ENCODE measurements at regions not wholly inside any gene's neighbourhood (a gene's known extent, or its start where the extent isn't known, plus 50 kb on each side); places are given as distances from the start of the nearest gene placed in this dataset.

- Histone ChIP-seq H3K9ac (ENCODE audit: low read depth, low read length) (no peak overlapping the region), H3K27me3 (ENCODE audit: control insufficient read depth, insufficient read depth, low read length) (no peaks in the 10 kb centered on the region), H3K27ac (ENCODE audit: low read depth, low read length) (no peak overlapping the region), H3K9me3 (ENCODE audit: control insufficient read depth, insufficient read depth, low read length) (no peaks in the 10 kb centered on the region), H3K36me3 (ENCODE audit: control insufficient read depth, insufficient read depth, low read length) (no peaks in the 10 kb centered on the region), H3K4me1 (ENCODE audit: control insufficient read depth, insufficient read depth, low read length) (peaks cover 4% of the 10 kb centered on the region; the same call in 1 of the 2 replicates), H3K4me3 (ENCODE audit: low read depth, low read length) (no peak overlapping the region)
These were observed 118.4 kb downstream of the FAM53A start for GRCh38 chr4:1565598-1566295.

GRCh38 chr4:1564535-1565375, 119.4 kb downstream of the FAM53A start:
- H3K4me1 ChIP-seq (ENCODE audit: control insufficient read depth, insufficient read depth, low read length) = peaks cover 4% of the 10 kb centered on the region; the same call in 1 of the 2 replicates
- no peak overlapping the region for H3K27ac ChIP-seq (ENCODE audit: low read depth, low read length)
- no peaks in the 10 kb centered on the region for H3K9me3 ChIP-seq (ENCODE audit: control insufficient read depth, insufficient read depth, low read length)
- no peak overlapping the region for H3K4me3 ChIP-seq (ENCODE audit: low read depth, low read length)
- H3K9ac ChIP-seq (ENCODE audit: low read depth, low read length) = no peak overlapping the region
- no peaks in the 10 kb centered on the region for H3K36me3 ChIP-seq (ENCODE audit: control insufficient read depth, insufficient read depth, low read length)
- no peaks in the 10 kb centered on the region for H3K27me3 ChIP-seq (ENCODE audit: control insufficient read depth, insufficient read depth, low read length)

- H3K4me3 ChIP-seq (ENCODE audit: low read depth, low read length) = no peak overlapping the region
These were observed 120.2 kb downstream of the FAM53A start for GRCh38 chr4:1563768-1564485.

GRCh38 chr4:1563241-1563640, 120.9 kb downstream of the FAM53A start:
- Histone ChIP-seq H3K36me3 (ENCODE audit: control insufficient read depth, insufficient read depth, low read length) (no peaks in the 10 kb centered on the region), H3K4me1 (ENCODE audit: control insufficient read depth, insufficient read depth, low read length) (peaks cover 4% of the 10 kb centered on the region; the same call in 1 of the 2 replicates), H3K27ac (ENCODE audit: low read depth, low read length) (no peak overlapping the region), H3K4me3 (ENCODE audit: low read depth, low read length) (no peak overlapping the region), H3K9me3 (ENCODE audit: control insufficient read depth, insufficient read depth, low read length) (no peaks in the 10 kb centered on the region), H3K27me3 (ENCODE audit: control insufficient read depth, insufficient read depth, low read length) (no peaks in the 10 kb centered on the region), H3K9ac (ENCODE audit: low read depth, low read length) (no peak overlapping the region)

More at GRCh38 chr4:1563768-1564485, 120.2 kb downstream of the FAM53A start:
- Histone ChIP-seq H3K27ac (ENCODE audit: low read depth, low read length) (no peak overlapping the region), H3K36me3 (ENCODE audit: control insufficient read depth, insufficient read depth, low read length) (no peaks in the 10 kb centered on the region), H3K4me1 (ENCODE audit: control insufficient read depth, insufficient read depth, low read length) (peaks cover 4% of the 10 kb centered on the region; the same call in 1 of the 2 replicates), H3K9me3 (ENCODE audit: control insufficient read depth, insufficient read depth, low read length) (no peaks in the 10 kb centered on the region), H3K9ac (ENCODE audit: low read depth, low read length) (no peak overlapping the region), H3K27me3 (ENCODE audit: control insufficient read depth, insufficient read depth, low read length) (no peaks in the 10 kb centered on the region)

- Histone ChIP-seq H3K4me3 (ENCODE audit: low read depth, low read length) (no peak overlapping the region), H3K27ac (ENCODE audit: low read depth, low read length) (no peak overlapping the region), H3K27me3 (ENCODE audit: control insufficient read depth, insufficient read depth, low read length) (no peaks in the 10 kb centered on the region), H3K4me1 (ENCODE audit: control insufficient read depth, insufficient read depth, low read length) (peaks cover 4% of the 10 kb centered on the region; the same call in 1 of the 2 replicates), H3K36me3 (ENCODE audit: control insufficient read depth, insufficient read depth, low read length) (no peaks in the 10 kb centered on the region), H3K9me3 (ENCODE audit: control insufficient read depth, insufficient read depth, low read length) (no peaks in the 10 kb centered on the region), H3K9ac (ENCODE audit: low read depth, low read length) (no peak overlapping the region)
These were observed 121.3 kb downstream of the FAM53A start for GRCh38 chr4:1562771-1563170.

- Histone ChIP-seq H3K27ac (ENCODE audit: low read depth, low read length) (no peak overlapping the region), H3K4me1 (ENCODE audit: control insufficient read depth, insufficient read depth, low read length) (peaks cover 4% of the 10 kb centered on the region; the same call in 1 of the 2 replicates), H3K27me3 (ENCODE audit: control insufficient read depth, insufficient read depth, low read length) (no peaks in the 10 kb centered on the region), H3K9me3 (ENCODE audit: control insufficient read depth, insufficient read depth, low read length) (no peaks in the 10 kb centered on the region), H3K4me3 (ENCODE audit: low read depth, low read length) (no peak overlapping the region), H3K36me3 (ENCODE audit: control insufficient read depth, insufficient read depth, low read length) (no peaks in the 10 kb centered on the region), H3K9ac (ENCODE audit: low read depth, low read length) (no peak overlapping the region)
These were observed 121.7 kb downstream of the FAM53A start for GRCh38 chr4:1562371-1562770.

GRCh38 chr4:1561286-1561990, 122.7 kb downstream of the FAM53A start:
- no peaks in the 10 kb centered on the region for H3K36me3 ChIP-seq (ENCODE audit: control insufficient read depth, insufficient read depth, low read length)
- peaks cover 4% of the 10 kb centered on the region; the same call in 1 of the 2 replicates for H3K4me1 ChIP-seq (ENCODE audit: control insufficient read depth, insufficient read depth, low read length)
- H3K9ac ChIP-seq (ENCODE audit: low read depth, low read length) = no peak overlapping the region
- H3K4me3 ChIP-seq (ENCODE audit: low read depth, low read length) = no peak overlapping the region
- H3K27me3 ChIP-seq (ENCODE audit: control insufficient read depth, insufficient read depth, low read length) = no peaks in the 10 kb centered on the region
- H3K27ac ChIP-seq (ENCODE audit: low read depth, low read length) = no peak overlapping the region
- no peaks in the 10 kb centered on the region for H3K9me3 ChIP-seq (ENCODE audit: control insufficient read depth, insufficient read depth, low read length)

GRCh38 chr4:1559896-1560650, 124.0 kb downstream of the FAM53A start:
- Histone ChIP-seq H3K9me3 (ENCODE audit: control insufficient read depth, insufficient read depth, low read length) (no peaks in the 10 kb centered on the region), H3K27ac (ENCODE audit: low read depth, low read length) (no peak overlapping the region), H3K27me3 (ENCODE audit: control insufficient read depth, insufficient read depth, low read length) (no peaks in the 10 kb centered on the region), H3K4me1 (ENCODE audit: control insufficient read depth, insufficient read depth, low read length) (no peaks in the 10 kb centered on the region), H3K4me3 (ENCODE audit: low read depth, low read length) (no peak overlapping the region), H3K36me3 (ENCODE audit: control insufficient read depth, insufficient read depth, low read length) (no peaks in the 10 kb centered on the region), H3K9ac (ENCODE audit: low read depth, low read length) (no peak overlapping the region)

GRCh38 chr4:1558205-1558604, 125.9 kb downstream of the FAM53A start:
- no peaks in the 10 kb centered on the region for H3K4me1 ChIP-seq (ENCODE audit: control insufficient read depth, insufficient read depth, low read length)
- H3K4me3 ChIP-seq (ENCODE audit: low read depth, low read length) = no peak overlapping the region
- H3K27ac ChIP-seq (ENCODE audit: low read depth, low read length) = no peak overlapping the region
- no peaks in the 10 kb centered on the region for H3K36me3 ChIP-seq (ENCODE audit: control insufficient read depth, insufficient read depth, low read length)
- no peaks in the 10 kb centered on the region for H3K27me3 ChIP-seq (ENCODE audit: control insufficient read depth, insufficient read depth, low read length)
- no peak overlapping the region for H3K9ac ChIP-seq (ENCODE audit: low read depth, low read length)
- H3K9me3 ChIP-seq (ENCODE audit: control insufficient read depth, insufficient read depth, low read length) = no peaks in the 10 kb centered on the region

- Histone ChIP-seq H3K9ac (ENCODE audit: low read depth, low read length) (no peak overlapping the region), H3K27me3 (ENCODE audit: control insufficient read depth, insufficient read depth, low read length) (no peaks in the 10 kb centered on the region), H3K9me3 (ENCODE audit: control insufficient read depth, insufficient read depth, low read length) (no peaks in the 10 kb centered on the region), H3K36me3 (ENCODE audit: control insufficient read depth, insufficient read depth, low read length) (no peaks in the 10 kb centered on the region), H3K27ac (ENCODE audit: low read depth, low read length) (no peak overlapping the region), H3K4me1 (ENCODE audit: control insufficient read depth, insufficient read depth, low read length) (no peaks in the 10 kb centered on the region), H3K4me3 (ENCODE audit: low read depth, low read length) (no peak overlapping the region)
These were observed 126.9 kb downstream of the FAM53A start for GRCh38 chr4:1557221-1557597.
